ENCODE measurements at regions not wholly inside any gene's neighbourhood (a gene's known extent, or its start where the extent isn't known, plus 50 kb on each side); places are given as distances from the start of the nearest gene placed in this dataset.
"Not testable (repeated sequence)": the region's sequence is repeated elsewhere in the genome, so short reads cannot be mapped to it uniquely, and the experiment has no call there.

DNA sequence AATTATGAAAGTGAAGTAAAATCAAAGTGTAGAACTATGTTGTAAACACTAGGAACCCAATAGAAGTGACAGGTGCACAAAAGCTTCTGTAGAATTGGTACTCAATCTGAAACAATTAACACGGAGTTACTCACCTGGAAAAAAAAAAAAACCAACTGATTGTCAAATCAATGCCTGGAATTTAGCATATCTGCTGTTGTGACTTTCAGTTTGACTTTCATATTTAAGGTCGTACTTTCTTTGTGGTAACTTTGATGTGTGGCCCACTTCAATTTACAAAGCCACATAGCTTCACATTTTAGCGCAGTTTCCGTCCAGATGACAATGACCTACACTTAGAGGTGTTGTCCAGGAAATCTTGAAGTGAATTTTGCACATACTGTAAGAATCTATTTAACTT, 1124.9 kb downstream of the STIM2 start:
- no peak for DNase-seq

- DNase-seq = no peak
Observed at GRCh38 chr4:27986476-27986875, 1125.8 kb downstream of the STIM2 start.

DNA sequence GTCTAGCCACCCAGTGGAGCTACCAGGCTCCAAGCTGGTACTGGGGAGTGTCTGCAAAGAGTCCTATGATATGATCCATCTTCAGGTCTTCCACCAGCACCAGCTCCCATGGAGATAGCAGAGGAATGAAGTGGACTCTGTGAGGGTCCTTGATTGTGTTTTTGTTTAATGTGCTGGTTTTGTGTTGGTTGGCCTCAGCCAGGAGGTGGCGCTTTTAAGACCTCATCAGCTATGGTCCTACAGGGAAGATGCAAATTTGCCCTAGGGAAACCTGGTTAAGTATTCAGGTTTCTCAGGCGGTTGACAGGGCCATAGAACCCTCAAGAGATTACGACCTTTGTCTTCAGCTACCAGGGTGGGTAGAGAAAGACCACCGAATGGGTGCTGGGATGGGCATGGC, 1141.1 kb downstream of the STIM2 start:
- DNase-seq = no peak

DNA sequence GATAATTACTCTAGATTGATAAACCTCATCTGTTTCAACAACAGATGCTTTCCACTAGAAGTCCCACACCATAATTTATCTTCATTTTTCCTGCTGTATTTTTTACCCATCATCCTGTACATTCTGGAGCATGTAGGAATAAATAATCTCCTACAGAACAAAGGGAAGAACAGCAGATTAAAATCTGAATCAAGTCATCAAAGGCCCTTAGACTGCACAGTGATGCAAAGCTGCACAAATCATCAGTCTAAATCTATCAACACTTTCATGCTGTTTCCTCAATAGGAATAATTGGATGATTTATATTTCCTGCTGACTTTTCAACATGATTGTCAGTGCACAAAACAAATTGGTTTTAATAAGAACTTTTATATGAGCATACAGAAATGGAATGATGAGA, 1143.9 kb downstream of the STIM2 start:
- DNase-seq = no peak

DNA sequence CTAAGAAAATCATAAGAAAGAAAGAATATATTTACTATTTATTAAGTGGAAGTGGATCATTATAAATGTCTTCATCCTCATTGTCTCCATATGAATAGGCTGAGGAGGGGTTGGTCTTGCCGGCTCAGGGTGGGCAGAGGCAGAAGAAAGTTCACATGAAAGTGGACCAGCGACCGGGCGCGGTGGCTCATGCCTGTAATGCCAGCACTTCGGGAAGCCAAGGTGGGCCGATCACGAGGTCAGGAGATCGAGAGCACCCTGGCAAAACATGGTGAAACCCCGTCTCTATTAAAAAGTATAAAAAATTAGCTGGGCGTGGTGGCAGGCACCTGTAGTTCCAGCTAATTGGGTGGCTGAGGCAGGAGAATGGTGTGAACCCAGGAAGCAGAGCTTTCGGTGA, 1145.4 kb downstream of the STIM2 start:
- no peak for DNase-seq

DNA sequence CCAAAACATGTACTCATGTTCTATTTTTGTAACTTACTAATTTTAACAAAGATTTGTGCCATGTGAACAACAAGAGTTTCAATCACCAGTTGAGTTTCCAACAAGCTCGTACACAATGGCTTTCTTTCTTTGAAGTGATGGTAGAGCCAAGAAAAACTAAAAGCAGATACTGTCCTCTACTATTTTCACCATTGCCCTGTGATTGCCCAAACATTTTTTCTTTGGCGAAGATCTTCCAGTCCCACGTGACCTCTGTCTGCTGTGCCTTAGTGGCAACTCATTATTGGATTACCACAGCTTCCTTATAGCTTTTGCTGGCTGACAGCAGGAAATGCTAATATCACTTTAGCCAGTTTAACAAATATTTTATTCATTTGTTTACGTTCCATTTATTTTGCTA, 1147.1 kb downstream of the STIM2 start:
- no peak for DNase-seq

DNA sequence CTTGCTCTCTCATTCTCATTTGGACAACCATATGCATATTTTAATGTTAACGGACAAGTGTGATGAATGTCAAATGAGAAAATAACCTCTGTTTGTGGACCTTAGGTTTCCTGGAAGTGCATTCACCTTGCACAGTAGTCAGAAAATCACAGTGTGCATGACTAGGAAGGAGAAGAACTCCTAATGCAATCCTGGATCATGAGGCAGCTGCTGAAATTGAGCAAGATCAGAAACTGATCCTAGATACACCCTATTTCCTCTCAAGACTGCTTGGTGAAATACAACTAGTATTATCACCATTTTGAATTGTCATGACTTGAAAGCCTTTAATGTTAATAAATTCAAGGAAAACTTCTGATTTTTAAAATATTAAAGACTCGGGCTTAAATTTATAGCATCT, 1148.9 kb downstream of the STIM2 start:
- DNase-seq = no peak

DNA sequence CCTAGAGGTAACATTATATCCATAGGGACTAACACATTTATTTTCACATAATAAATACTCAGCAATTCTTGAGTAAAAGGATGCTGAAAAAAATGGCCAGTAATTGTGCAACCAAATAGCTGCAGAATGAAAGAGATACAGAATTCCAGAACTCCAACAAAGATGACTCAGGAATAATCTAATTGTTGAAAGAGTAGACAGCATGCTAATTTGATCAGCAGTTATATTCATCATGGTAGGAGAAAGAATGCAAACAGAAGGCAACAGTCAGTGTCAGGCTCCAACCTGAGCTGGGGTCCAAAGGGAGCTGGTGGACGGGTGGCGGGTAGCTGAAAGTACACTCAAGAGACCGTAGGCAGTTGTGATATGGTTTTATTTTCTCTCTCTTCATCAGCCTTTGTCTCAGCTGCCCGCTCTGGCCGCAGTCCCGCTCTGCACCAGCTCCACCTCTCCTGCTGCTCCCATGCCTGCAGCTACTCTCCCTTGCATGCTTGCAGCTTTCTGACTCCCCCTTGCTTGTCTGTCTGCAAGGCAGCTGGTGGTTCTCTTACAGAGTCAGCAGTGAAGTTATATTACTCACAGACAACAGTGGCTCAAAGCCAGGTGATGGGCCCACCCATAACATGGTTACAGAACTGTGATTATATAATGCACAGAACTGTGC, 1150.1 kb downstream of the STIM2 start:
- no peak for DNase-seq

DNA sequence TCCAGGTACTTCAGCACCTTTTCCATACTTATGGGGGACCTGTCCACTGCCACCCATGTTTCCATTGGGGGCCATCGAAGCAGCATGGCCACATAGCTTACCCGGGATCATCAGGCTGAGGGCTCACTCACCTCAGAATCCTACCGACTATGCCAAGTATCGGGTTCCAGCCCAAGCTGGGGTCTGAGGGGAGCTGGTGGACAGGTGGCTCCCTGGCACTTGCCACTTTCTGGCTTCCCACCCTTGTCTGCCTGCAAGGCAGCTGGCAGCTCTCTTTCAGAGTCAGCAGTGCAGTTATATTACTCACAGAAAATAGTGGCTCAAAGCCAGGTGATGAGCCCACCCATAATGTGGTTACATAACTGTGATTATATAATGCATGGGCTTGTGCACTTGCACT, 1153.8 kb downstream of the STIM2 start:
- no peak for DNase-seq

GRCh38 chr4:28015996-28016395, 1155.4 kb downstream of the STIM2 start:
- DNase-seq = no peak

DNA sequence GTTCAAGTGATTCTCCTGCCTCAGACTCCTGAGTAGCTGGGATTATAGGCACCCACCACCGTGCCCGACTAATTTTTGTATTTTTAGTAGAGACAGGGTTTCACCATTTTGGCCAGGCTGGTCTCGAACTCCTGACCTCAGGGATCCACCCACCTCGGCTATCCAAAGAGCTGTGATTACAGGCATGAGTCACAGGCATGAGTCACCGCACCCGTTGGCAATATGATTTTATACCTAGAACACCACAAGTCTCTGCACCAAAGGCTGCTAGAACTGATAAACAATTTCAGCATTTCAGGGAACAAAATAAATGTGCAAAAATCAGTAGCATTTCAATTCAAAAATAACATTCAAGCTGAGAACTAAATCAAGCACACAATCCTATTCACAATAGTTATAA, 1177.6 kb downstream of the STIM2 start:
- not testable (repeated sequence) for DNase-seq

DNA sequence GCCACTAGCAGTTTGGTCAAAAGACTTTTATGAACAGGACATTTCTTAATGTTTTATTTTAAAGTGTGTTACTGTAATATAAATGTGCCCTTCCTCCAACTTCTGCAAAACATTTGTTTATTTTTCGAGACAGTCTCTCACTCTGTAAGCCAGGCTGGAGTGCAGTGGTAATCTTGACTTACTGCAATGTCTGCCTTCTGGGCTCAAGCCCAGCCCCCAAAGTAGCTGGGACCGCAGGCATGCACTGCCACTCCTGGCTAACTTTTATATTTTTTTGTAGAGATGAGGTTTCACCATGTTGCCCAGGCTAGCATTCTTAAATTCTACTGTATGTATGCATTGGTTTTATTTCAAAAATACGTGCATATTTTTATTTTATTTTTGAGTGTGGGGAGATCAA, 1201.9 kb downstream of the STIM2 start:
- no peak for DNase-seq

DNA sequence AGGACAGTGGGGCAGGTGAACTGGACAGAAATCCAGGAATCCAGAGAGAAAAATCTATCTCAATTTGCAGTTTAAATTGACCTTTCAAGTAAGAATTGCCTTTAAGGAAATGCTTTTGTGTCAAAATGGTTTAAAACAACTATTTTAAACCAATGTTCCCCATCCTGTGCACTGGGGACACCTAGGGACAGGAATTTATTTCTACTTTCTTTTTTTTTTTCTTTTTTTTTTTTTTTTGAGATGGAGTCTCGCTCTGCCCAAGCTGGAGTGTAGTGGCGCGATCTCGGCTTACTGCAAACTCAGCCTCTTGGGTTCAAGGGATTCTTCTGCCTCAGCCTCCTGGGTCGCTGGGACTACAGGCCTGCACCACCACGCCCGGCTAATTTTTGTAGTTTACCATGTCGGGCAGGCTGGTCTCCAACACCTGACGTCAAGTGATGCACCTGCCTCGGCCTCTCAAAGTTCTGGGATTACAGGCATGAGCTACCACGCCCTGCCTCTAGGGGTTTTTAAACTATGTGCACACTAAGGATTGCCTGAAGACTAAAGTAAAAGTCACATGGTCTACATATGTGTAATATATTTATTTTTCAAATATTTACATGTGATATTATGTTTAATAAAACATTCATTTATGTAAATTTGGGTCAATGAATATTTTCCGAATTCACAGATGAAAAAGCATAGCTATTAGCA, 1213.4 kb downstream of the STIM2 start:
- no peak for DNase-seq

DNA sequence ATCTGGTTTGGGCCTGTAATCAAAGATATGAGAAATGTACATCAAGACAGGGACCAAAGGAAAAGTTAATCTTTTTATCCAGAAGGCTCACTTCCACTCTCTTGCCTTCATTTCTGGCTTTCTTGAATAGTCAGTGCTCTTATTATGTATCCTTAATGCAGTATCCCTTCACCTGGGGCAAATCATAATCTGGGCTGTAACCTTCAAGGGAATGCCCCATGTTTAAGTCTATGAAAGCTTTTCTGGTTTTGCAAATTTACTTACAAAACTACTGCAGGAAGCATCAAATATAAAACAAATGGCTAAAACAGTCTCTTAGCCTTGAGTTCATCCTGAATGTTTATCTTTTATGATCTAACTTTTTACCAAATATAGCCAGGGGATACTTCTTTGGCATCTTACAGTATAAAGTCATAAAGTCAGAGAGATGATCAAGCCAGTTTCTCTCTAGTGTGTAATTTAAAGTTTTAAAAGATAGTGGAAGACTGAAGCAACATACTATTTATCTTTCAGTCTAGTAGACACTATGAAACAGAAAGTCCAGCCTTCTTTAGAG, 1214.8 kb downstream of the STIM2 start:
- DNase-seq = no peak

DNA sequence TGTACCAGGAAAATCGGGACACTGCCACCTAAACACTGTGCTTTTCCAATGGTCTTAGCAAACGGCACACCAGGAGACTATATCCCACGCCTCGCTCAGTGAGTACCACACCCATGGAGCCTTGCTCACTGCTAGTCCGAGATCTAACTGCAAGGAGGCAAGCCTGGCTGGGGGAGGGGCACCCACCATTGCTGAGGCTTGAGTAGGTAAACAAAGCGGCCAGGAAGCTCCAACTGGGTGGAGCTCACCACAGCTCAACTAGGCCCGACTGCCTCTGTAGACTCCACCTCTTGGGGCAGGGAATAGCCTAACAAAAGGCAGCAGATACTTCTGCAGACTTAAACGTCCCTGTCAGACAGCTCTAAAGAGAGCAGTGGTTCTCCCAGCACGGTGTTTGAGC, 1216.6 kb downstream of the STIM2 start:
- DNase-seq = not testable (repeated sequence)

DNA sequence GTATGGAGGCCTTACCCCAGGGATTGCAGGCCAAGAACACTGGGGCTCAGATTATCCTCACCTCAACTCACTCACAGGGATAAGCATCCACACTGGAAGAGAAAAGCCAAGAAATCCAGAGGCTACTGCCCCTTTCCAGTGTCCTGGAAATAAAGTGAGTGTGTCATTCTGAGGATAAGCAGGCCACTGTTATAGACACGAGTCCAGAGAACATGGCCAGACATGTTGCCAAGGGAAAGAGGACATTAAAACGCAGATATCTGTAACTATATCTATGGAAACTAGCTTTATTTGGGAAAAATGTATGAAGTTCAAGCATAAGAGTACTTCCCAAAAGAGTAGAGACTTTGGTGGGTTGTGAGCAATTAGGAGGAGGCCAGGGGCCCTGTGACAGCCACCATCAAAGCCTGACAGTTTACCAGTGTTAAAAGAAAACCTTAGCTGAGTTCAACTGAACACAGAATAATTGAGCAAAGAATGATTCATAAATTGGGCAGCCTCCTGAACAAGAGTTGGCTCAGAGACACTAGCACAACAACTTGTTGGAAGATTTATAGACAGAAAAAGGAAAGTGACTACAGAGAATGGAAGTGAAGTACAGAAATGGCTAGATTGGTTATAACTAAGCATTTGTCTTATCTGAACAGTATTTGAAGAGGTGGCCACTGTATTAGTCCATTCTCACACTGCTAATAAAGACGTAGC, 1222.2 kb downstream of the STIM2 start:
- DNase-seq = no peak

- peak; percentile 31 for DNase-seq
Observed at GRCh38 chr4:28092610-28093009, 1232.0 kb downstream of the STIM2 start.

DNA sequence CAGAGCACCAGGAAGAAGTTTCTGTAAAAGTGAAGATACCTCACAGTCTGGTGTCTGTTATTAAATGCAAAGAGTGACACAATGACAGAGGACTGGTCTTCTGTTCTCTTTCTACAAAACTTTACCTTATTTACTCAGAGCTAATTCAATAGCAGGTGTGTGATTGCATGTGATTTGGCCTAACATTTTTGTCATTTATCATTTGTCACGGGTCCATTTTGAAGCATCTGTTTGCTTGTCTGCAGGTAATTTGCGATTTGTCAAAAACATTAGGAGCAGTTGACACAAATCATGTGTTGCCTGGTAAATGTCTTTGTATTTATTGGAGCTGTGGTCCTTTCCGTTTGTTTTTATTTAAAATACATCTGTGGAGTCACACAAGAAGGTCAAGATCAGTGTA, 1232.4 kb downstream of the STIM2 start:
- DNase-seq = peak; percentile 75

GRCh38 chr4:28101583-28101982, 1240.9 kb downstream of the STIM2 start:
- DNase-seq = no peak

DNA sequence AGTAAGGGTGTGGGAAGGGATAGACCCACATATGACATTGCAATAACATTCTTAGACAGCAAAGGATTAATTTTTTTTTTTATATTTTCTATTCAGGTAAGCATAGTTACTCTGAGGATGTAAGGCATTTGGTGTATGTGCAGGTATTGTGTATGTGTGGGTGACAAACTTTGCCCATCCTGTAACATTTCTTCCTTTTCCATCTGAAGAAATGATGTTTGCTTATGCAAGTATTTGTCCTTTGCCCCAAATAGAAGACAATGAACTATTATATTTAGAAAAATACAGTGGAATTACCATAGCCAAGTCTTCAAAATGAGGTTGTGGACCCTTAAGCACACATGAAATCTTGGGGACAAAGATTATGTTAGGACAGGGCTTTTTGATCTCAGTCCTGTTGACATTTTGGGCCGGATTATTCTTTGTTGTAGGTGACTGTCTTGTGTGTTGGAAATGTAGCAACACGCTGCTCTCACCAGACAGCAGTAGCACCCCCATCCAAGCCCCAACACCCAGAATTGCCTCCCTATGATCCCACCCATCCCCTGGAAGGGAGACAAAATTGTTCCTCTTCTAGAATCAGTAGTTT, 1244.7 kb downstream of the STIM2 start:
- DNase-seq = no peak

DNA sequence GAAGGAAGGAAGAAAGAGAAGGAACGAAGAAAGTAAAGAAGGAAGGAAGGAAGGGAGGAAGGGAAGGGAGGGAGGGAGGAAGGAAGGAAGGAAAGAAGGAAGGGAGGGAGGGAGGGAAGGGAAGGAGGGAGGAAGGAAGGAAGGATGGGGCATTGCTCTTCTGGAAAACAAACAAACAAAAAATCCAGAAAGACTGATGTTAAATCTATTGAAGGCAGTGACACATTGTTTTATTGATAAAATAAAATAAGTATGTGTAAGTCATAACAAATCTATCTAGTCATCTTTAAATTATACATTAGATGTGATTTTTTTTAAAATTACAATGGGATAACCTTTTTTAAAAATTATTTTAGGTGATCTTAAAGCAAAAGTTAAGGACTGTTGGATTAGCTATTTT, 1245.5 kb downstream of the STIM2 start:
- no peak for DNase-seq

DNA sequence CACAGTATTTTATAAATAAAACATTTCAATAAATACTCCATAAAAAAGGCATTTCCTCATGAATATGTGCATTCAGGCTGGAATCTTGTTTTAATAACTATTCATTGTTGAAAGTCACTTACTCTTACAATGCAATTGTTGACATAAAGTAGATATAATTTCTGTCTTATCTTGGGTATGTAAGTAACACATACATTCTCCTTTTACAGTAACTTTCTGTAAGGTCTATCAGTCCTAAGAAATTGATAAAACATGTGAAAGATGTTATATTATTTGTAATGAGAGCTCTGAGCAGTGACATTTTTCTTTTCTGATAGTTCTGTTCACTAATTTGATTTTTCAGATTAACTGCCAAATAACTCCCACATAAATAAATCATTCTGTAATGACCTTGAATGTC, 1249.2 kb downstream of the STIM2 start:
- no peak for DNase-seq

- DNase-seq = not testable (repeated sequence)
Observed at GRCh38 chr4:28112691-28113335, 1252.2 kb downstream of the STIM2 start.

Data from NCI-H69 (cell line).